ENCODE measurements at regions not wholly inside any gene's neighbourhood (a gene's known extent, or its start where the extent isn't known, plus 50 kb on each side); places are given as distances from the start of the nearest gene placed in this dataset.

DNA sequence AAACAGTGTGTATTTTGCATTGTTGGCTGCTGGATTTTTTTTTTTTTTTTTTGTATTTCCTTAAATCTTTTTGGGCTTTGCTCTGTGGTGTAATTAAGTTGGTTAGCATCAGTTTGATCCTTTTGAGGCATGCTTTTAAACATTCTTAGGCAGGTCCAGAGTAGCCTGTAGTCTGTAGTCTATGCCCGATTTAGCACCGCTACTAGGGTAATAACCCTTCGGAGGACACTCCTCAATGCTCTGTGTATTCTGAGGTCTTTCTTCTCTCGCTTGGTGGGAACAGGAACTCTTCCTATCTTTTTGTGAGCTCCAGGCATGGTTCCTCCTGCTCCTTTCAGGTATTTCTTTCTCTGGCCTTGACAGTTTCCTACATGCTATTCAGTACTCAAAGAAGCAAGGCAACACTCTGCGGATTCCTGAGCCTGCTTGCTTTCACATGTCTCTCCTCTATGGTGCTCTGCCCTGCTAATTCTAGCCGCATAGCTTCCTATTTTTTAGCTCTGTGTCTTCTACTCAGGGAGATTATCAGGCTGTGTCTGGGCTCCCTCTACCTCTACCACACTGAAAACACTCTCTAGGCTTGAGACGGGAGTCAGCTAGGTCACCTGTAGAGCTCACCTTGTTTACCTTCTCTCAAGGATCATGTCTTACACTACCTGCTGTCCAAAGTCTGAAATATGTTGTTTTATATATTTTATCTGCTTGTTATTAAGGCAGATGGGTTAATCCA, 195.1 kb downstream of the NDFIP2 start:
- DNase-seq (ENCODE audit: low read depth in 2 of 2, low spot score in 1 of 2), result no peak

DNA sequence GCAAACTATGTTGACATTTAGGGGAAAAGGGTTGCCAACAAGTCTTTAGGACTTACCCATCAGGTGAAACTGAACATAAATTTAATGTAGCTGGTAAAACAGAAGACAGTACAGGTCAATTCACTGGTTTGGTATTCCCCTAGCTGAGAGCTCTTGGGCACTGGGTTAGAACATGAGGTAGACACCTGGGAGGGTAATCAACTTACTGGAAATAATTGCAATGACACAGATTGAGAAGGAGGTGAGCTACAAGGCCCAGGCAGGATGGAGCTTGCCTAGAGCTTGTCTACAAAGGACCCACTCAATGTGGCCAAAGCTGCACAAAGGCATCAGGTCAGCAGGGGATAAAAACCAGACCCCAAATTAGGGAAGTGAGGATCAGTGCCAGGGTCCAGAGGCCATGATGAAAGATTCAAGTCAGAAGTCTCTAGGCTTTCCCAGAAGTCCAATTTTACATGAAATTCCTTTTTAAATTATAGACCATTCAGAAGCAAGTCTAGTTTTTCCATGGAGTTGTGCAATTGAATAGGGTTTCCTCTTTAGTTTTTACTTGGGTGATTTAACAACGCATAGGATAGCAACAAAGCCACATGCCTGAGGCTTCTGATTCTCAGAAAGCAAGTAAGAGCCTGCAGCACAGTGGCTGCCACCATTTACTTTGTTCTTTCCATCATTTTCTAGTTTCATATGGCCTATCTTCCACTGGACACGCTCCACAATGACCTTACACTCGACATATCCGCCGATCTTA, 194.0 kb downstream of the NDFIP2 start:
- DNase-seq (ENCODE audit: low read depth in 2 of 2, low spot score in 1 of 2), result no peak

DNA sequence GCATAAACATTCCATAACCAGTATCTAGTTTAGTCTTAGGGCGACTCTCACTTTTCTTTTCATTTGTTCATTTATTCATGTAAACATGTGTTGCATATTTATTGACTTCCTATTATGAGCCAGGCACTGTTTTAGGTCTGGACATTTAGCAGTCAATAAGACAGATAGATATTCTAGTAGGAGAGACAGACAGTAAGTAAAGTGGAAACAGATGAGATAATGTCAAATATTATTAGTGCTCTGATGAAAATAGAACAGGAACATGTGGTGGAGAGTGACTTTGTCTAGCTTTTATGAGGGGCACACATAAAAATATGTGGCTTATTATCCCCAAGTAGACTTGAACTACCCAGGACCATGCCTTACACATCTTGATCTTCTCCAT, 193.0 kb downstream of the NDFIP2 start:
- no peak for DNase-seq (ENCODE audit: low read depth in 2 of 2, low spot score in 1 of 2)

DNA sequence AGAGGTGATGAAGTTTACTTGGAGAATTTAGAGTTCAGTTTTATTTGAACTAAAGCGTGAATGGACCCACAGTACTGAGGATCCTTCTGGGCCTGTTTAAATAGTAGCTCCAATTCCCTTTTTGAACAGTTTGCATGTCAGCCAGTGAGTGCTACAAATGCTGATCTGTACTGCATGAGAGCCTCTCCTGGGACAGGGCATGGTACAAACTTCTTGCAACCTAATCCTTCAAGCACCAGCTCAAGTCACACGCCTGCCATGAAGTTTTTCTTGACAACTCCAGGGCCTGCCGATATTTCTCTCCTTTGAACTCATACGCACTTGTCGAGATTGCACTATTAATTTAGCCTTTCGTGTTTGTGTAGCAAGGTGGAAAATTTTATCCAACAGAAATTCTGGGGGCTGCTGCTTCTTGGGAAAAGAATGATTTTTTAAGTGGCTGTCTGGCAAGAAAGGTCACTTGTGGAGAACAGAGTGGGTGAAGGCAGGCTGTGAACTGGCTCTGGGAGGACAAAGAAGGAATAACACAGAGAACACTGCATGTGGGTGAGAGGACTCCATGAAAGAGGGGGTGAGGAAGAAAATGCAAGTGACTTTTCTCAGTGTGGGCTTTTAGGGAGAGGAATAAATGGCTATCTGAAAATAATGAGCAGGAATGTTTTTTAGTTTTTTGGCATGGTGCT, 192.5 kb downstream of the NDFIP2 start:
- no peak for DNase-seq (ENCODE audit: low read depth in 2 of 2, low spot score in 1 of 2)

DNA sequence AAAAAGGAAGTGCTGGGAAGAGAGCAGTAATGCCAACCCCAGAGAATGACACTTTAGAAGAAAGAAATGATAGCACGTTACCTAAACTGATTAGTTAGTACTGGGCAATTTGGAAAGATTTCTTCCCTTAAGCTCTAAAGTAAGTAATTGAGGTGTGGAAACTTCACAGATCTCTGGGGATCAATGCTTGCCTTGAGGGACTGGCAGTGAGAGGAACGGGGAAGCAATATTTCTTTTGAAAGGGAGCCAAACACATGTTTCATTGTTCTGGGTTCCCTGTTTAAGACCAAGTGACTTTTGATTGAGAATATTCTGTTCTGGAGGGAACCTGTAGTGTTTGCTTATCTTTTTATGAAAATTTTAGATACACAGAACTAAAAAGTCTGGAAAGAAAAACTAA, 190.5 kb downstream of the NDFIP2 start:
- no peak for DNase-seq (ENCODE audit: low read depth in 2 of 2, low spot score in 1 of 2)

DNA sequence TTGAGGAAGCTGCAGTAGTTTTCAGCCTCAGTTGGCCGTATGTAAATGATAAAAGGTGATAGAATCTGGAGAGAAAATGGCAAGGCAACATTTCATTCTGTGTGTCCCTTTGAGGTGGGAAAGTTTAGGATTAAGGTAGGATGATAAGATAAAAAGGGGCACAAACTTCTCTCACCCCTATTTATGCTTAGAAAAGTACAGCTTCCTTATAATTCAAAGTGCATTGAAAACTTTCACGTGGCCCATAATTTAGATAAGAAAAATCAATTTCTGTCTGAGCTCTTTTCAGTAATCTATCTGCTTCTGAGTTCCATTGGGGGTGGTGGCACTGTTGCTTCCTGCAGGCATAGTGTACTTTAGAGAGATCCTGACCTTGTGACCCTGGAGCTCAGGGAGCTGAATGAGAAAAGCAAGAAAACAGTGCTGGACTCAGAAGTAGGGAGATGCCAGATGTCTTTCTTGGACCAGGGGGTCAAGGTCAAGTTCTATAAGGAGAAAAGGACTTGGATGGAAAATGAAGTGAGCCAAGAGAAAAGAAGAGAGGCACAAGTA, 187.3 kb downstream of the NDFIP2 start:
- DNase-seq (ENCODE audit: low read depth in 2 of 2, low spot score in 1 of 2), result no peak

DNA sequence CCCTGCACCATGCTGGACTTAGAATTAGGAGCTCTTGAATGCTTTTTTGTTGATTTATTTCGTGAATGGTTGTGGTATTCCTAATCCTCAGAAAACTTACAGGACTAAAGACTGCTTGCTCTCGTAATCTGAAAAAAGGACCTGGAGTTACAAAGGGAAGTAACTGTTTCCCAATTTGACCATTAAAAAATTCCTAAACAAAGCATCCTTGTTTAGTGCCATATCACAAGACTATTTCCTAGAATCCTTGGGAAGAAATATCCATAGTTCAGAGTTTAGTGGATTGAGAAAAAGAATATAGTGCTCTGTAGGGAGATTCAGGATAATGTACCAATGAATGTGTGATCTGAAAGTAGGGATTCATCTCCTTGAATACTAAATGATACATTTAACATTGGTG, 186.8 kb downstream of the NDFIP2 start:
- no peak for DNase-seq (ENCODE audit: low read depth in 2 of 2, low spot score in 1 of 2)

DNA sequence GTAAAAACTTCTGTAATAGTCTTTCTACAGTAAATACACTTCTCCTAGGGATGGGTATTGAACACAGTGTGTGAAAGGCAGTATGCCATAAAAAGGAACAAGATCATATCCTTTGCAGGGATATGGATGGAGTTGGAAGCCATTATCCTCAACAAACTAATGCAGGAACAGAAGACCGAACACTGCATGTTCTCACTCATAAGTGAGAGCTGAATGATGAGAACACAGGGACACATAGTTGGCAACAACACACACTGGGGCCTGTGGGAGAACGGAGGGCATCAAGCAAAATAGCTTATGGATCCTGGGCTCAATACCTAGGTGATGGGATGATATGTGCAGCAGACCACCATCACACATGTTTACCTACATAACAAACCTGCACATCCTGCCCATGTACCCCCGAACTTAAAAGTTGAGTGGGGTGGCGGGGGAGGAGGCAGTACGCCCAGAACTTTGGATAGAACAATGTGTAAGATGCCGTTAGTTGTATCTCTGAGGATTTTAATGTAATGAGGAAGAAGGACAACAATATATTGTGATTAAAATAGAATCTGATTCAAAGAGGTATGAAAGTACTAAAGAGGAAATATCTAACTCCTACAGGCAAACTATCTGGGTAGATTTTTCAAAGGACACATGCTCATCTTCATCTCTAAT, 183.2 kb downstream of the NDFIP2 start:
- DNase-seq (ENCODE audit: low read depth in 2 of 2, low spot score in 1 of 2), result no peak

DNA sequence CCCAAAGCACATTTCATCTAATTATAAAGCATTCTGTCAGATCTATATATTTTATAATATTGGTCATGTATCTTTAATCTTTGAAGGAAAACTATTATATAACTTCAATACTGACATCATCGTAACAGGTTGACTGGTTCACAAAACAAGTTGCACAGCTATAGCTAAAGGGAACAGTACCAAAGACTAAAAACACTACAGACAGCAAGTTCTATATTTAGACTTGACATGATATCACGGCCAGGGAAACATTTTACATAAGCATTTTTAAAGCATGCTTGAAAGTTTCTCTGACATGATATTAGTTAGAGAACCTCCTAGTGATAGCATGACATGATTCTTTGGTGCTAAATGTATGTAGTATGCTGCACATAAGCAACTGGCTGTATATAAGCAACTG, 182.5 kb downstream of the NDFIP2 start:
- no peak for DNase-seq (ENCODE audit: low read depth in 2 of 2, low spot score in 1 of 2)

DNA sequence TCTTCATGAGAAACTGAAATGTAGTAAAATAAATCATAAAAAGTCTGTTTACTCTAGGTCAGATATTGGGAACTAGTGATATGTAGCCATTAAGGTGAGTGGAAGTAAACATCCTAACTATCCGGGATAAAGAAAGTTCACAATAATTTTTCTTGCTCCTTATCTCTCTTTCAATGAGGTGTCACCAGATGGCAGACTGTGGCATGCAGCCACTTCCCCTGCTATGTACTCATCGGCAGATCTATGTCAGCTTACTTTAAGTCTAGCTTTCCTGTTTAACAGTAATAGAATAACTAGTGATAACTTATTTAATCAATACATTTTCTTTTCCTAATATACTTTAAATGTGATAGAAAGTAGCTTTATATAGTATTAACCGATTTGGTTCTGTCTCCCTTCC, 181.9 kb downstream of the NDFIP2 start:
- no peak for DNase-seq (ENCODE audit: low read depth in 2 of 2, low spot score in 1 of 2)

DNA sequence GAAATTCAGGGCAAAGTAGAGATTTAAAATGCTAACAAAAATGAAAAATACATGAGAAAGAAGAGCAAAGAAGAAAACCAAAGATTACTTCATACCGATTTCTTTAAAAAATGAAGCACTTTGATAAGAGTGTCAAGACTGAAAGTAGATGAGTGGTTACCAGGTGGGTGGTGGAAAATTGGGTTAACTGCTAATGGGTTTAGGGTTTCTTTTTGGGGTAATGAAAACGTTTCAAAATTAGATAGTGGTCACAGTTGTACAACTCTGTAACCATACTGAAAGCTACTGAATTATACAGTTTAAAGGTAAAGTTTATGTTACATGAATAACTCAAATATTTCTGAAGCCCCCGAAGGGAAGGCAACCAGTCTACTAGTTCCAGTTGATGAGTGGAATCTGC, 179.4 kb downstream of the NDFIP2 start:
- DNase-seq (ENCODE audit: low read depth in 2 of 2, low spot score in 1 of 2), result no peak

DNA sequence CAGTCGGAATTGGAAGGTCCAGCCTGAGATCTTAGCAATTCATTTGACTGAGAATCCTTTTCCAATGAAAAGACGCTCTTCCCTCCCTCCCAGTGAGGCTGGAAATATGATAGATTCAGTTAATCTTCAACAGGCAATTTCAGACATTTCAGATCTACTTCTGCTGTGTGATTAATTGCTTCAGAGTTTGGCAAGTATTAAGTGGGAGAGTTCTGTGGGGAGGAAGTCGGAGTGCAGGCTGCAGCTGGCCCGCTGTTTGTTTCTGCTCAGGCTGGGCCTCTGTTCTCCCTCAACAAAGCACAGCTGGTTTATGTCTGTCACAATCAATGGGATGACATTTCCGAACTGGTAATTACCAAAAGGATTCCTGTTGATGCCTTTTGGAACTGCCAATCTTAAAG, 178.2 kb downstream of the NDFIP2 start:
- no peak for DNase-seq (ENCODE audit: low read depth in 2 of 2, low spot score in 1 of 2)

DNA sequence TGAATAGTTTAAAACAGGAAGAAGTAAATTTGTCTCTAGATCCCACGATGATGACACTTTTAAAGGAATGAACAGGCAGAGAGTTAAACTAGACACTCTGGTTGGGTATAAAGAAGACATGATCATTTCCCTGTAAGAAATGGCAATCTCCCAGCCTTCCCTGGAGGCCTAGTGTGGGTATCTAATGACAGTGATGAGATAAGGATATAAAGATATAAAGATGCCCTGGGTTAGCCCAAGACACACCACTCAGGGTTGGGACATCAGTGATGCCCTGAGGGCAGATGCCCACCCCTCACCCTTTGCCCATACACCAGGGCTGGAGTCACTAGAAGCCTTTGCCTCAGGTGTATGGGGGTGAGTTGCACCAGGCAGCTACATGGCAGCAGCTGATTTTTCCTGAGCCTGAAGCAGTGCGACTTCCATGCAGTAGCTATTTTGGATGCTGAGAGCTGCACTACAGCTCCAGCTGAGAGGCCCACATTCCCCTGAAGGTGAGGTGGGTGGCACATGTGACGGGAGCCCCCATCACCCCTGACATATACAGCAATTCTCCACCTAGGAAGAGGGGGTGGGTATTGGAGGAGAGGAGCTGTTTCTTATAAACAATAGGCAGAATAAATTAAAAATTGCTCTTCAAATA, 177.5 kb downstream of the NDFIP2 start:
- DNase-seq (ENCODE audit: low read depth in 2 of 2, low spot score in 1 of 2), result no peak

DNA sequence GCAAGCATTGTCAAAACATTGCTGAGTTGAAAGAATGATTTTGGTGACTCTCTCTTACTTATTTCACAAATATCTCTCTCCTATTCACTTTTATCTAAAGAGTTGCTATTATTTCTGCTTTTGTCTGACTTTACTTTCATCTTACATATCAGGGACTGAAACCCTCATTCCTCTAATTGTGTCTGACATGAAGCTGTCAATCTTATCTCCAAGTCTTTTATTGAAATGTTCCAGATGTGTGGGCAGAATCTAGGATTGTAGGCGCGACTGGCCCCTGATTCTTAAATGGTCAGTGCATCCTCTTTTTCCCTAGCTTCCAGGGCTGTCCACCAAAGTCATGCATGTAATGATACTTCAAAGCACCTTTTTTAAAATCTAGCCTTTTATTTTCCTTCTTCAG, 174.6 kb downstream of the NDFIP2 start:
- no peak for DNase-seq (ENCODE audit: low read depth in 2 of 2, low spot score in 1 of 2)

DNA sequence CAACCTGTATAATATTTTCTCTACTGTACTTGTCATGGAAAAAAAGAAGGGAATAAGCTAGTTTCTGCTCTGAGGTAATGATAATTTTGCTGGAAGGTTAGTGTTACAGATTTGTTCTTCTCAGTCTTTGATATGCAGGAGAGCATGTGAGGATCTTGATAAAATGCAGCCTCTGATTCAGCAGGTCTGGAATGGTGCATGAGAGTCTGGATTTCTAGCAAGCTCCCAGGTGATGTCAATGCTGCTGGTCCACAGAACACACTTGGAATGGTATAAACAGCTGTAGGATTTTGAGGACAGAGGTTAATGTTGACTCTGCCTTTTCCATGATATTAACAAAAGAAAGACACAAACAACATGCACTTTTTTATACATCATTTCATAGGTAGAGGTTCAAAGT, 173.6 kb downstream of the NDFIP2 start:
- DNase-seq (ENCODE audit: low read depth in 2 of 2, low spot score in 1 of 2), result no peak

DNA sequence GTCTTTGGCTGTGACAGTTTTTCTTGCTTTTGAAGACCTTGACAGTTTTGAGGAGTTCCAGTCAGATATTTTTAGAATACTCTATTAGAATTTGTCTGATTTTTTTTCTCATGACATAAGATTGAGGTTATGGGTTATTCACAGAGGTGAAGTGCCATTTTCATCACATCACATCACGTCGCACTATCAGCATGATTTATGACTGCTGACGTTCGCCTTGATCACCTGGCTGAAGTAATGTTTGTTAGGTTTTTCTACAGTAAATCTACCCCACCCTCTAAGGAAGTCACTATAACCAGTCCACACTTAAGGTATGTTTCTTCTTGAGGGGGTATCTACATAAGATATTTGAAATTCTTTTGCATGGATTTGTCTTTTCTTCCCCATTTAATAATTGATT, 169.7 kb downstream of the NDFIP2 start:
- no peak for DNase-seq (ENCODE audit: low read depth in 2 of 2, low spot score in 1 of 2)

DNA sequence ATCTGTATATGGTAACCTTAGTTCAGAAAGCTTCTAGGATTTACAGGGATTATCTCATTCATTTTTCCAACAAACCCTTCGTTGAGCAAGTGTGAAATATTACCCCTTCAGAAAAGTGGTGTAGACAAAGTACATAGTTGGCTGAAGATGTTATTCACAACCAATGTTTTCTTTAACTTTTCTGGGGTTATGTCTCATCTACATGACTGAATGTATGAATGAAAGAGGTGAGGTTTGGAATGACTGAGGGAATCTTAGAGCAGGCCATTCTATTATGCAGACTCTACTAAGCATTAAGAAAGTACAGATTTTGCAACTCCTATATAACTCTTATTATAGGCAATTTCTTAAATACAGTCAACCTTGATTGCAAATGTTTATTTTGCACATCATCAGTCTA, 167.2 kb downstream of the NDFIP2 start:
- no peak for DNase-seq (ENCODE audit: low read depth in 2 of 2, low spot score in 1 of 2)

DNA sequence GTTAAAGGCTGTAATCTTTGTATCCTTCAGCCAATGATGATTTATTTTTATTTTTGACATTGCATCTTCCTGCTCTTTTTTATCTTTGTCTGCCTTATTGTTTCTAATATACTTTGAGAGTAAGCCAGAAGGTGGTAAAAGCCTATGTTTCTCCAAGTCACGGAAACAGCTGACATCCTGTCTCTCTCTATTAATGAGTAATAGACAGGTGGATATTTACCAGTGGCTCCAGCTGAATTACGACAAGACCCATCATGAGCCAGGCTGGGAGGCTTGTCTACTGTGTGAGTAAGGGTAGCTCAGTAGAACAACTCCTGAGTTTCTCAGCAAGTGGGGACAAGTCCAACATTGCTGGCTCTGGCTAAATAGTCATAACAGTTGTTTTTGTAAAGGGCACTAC, 166.6 kb downstream of the NDFIP2 start:
- no peak for DNase-seq (ENCODE audit: low read depth in 2 of 2, low spot score in 1 of 2)

DNA sequence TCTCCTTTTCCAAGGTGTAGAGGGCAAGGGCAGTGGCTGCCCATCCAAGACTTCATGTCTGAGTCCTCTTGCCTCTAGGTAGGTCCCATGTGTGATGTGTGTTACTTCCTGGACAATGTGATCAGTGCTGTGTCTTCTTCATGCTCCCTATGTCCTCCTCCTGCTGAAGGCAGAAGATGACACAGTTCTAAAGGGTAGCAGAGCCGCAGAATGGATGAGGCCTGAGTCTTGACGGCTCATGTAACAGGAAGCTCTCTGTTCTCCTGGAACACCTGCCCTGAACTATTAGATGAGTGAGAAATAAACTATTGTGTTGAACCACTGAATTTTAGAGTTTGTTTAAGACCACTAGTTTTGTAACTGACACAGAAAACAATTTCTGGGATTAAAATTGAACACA, 165.9 kb downstream of the NDFIP2 start:
- no peak for DNase-seq (ENCODE audit: low read depth in 2 of 2, low spot score in 1 of 2)

DNA sequence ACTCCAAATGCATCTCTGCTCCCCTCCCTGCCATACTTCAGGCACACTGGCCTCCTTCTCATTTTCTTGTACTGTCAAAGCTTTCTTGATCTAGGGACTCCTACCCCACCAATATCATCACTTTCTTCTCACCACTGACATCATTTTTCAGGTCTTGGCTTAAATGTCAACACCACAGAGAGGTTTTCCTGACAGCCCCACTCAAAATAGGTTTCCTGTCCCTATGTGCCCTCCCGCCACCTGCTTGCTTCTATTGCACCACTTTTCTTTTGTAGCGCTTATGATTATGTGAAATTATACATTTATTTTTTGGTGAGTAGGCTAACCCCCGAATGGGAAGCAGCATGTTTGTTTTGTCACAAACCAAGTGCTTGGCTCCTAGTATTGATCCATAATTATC, 164.6 kb downstream of the NDFIP2 start:
- DNase-seq (ENCODE audit: low read depth in 2 of 2, low spot score in 1 of 2), result no peak

DNA sequence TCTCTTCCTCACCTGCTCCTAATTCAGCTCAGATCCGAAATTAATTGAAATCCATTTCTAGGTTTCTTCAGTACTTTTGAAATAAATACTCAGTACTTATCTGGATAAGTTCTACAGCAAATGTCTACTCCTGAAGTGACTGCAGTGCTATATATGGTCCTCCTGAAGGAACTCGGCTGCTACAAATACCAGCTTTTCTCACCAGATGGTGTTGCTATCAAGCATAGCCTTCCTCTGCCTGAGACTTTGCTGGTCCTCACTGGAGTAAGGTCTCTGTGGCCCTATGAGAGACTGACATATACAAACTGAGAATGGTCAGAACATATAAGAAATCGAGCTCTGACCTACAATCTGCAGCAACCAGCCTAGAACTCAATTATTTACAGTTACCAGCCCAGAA, 161.6 kb downstream of the NDFIP2 start:
- DNase-seq (ENCODE audit: low read depth in 2 of 2, low spot score in 1 of 2), result no peak
